NCI-H1092 (cell line): ENCODE measurements at regions not wholly inside any gene's neighbourhood (a gene's known extent, or its start where the extent isn't known, plus 50 kb on each side); places are given as distances from the start of the nearest gene placed in this dataset.

Source experiments
- DNase-seq: peaks from one replicate; lab custom pipeline; 2025; lab: John Stamatoyannopoulos, UW

DNA sequence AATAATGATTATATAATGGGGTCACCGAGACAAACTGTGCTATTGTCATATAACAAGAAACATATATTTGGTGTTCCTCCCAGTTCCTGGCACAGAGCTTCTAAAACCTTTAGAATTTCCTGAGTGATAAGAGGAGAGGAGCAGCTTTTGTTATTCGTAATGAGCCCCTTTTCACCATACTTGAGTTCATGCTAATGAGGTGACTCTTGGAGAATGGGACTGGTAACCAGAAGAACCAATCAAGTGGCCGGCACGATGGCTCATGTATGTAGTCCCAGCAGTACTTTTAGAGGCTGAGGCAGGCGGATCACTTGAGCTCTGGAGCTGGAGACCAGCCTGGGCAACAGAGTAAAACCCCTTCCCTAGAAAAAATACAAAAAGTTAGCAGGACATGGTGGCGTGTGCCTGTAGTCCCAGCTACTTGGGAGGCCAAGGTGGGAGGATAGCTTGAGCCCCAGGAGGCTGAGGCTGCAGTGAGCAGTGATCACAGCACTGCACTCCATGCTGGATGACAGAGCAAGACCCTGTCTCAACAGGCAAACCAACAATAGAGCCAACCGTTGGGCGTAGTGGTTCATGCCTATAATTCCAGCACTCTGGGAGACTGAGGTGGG, 62.7 kb upstream of the FTH1 start:
- no peak for DNase-seq

DNA sequence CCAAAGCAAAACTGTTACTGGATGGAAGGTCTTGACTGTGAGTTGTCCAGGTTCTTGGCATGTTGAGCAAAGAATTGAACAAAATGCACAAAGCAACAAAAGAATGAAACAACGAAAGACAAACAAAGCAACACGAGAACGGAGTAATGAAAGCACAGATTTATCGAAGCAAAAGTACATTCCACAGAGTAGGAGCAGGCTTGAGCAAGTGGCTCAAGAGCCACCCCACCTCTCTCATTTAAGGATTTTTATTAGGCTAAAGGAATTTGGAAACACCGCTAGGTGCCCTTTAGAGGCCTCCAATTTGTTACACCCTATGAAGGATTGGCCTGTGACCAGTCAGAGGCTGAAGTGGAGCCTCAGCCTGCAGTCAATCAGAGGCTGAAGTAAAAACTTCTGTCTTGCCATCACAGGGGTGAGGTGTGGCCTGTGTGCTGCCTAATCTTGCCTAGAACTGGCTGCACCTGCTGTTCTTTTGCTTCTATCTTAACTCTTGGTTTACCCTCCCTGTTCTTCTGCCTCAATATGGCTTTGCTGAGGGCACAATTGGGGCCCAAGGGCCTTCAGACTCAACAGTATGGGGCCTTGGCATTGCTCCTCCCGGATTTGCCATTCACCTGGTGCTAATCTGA, 59.4 kb upstream of the FTH1 start:
- DNase-seq: no peak

DNA sequence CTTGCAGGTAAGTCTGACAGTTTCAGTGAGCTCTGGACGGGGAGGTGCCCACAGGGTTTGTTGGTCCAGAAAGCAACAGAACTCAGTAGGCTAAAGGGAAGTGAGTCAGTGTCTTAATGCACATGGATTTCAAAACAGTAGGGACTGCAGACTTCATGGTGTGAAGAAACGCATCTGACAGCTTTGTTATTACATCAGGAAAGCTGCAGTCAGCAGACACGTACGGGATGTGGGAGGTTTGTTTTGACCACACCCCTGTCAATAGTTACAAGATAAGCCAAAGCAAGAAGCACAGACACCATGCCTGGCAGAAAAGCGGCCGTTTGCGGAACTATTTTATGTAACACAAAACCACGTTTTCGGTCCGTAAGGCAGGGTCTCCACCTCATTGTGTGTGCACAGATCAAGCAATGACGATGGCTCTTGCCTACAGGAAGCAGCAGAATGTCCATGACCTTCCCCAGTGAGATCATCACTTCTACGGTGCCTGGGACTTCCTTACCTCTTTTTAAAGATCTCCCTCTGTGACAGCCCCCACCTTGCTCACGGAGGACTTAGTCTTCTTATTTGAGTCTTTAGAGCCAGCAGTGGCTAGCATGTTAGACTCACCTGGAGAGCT, 58.2 kb upstream of the FTH1 start:
- no peak for DNase-seq

DNA sequence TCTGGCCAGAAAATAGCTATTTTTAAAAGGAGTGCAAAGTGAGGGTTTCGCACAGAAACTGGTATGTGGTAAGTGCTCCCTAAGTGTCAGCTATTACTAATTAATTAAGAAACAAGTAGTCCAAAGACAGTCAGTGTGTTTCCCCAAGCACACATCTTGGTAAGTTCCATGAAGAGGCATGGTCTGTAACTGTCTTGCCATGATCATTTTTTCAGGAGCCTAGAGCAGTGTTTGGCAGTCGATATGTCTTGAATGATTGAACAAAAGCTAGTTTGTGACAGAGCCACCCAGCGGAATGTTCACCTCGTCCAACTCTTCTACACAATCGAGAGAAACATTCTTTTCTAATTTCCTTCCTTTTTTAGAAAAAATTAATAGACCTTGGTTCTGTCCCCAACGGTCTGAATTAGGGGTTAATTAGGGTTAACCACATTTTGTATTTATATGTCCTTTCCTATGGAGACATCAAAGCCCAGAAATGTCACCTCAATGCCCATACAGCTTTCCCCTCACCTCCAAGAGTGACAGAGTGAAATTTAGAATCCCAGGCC, 57.6 kb upstream of the FTH1 start:
- no peak for DNase-seq

DNA sequence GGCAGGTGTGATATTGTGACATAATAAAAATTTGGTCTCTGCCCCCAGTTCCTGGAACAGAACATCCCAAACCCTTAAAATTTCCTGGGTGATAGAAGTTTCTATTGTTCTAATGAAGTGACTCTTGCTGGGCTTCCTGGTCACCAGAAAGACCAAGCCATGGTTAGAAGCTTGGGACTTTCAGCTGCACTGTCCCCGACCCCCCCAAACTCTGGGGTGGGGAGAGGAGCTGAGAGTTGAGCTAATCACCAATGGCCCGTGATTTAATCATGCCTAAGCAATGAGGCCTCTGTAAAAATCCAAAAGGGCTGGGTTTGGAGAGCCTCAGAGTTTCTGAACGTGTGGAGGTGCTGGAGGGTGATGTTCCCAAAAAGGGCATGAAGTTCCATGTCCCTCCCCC, 54.8 kb upstream of the FTH1 start:
- no peak for DNase-seq

DNA sequence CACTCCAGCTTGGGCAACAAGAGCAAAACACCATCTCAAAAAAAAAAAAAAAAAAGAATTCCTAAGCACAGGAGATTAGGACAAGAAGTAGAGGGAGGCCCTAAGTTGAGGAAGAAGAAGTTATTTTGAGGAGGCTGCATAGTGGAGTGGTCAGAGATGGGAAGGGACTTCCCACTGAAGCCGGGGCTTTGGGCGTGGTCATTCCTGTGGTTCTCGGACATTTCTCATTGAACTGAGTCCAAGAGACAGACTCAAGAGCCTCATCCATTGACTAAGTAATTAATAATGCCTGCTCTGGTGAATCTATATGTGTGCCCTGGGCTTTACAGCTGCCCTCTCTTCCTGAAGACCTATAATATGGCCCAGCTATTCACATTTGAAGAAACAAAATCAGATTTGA, 53.2 kb upstream of the FTH1 start:
- no peak for DNase-seq

DNA sequence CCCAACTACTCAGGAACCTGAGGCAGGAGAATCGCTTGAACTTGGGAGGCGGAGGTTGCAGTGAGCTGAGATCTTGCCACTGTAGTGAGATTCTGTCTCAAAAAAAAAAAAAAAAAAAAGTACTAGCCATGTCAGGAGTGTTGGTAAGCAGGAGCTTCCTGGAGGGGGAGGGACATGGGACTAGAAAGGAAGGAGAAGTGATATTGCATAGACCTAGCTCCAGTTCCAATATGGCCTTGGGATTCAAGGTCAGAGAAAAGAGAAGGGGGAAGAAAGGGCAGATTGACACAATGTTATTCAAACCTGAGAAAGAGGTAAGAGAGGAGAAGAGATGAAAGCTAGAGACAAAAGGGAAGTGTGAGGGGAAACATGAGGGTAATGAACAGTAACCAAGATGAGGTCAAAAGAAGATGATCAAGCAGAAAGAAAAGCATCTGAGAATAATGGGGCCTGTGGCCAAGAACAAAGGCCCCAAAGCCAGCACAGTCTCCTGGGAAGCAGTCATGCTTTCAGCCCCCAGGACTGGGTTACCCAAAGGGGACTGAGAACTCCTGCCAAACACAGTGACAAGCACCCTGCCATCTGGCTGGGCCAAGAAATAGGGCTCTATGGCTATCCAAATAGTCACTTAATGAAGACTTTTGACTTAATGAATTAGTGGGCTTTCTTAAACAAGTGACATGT, 51.7 kb upstream of the FTH1 start:
- DNase-seq: no peak

DNA sequence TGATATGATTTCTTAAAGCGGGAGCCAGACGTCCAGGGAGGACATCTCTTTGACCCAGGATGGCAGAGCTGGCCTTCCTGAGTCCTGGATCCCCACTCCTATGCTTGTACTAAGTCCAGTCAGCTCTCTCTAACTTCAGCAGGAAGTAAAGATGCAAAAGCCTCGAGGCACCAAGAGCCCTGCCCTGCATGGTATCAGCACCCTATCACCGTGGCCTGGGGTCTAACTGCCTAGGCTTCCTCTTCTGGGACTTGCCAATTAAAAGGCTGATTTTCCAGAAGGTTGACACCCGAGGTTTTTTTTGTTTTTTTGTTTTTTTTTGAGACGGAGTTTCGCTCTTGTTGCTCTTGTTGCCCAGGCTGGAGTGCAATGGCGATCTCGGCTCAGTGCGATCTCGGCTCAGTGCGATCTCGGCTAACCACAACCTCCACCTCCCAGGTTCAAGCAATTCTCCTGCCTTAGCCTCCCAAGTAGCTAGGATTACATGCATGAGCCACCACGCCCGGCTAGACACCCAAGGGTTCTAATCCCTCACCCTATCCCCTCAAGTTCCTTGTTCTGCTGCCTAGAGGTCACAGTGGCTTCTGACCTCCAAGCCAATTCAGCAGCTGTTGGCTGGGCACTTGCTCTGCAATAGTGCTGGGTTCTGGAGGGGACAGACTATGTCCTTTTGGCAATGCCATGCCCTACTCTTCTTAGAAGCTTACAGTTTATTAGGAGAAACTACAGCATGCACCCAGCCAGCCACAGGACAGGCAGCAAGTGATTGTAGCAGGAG, 50.6 kb upstream of the FTH1 start:
- no peak for DNase-seq
